ENCODE measurements at regions not wholly inside any gene's neighbourhood (a gene's known extent, or its start where the extent isn't known, plus 50 kb on each side); places are given as distances from the start of the nearest gene placed in this dataset.
A peak's percentile ranks its signal among the peaks of the same experiment; 100 is the strongest.

DNA sequence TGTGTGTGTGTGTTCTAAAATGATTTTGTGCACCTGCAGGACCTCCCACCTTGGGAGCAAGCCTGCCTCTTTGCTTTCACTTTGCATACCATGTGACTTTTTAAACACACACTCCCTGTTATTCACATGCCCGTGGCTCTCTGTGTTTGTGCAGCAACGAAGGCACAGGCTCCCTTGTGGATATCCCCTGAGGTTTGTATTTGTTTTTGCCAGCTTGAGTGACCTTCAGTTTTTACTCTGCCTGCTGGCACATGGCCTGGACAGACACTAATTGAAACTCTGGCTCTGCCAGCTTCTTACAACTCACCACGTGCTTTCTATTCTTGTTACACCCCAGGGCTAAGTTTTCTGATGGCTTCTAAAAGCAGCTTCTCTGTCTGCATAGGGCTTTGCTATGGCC, 885.8 kb downstream of the SH3BGRL start:
- no peak for DNase-seq

GRCh38 chrX:82092307-82092706, 890.4 kb downstream of the SH3BGRL start:
- peak; percentile 6 for DNase-seq

DNA sequence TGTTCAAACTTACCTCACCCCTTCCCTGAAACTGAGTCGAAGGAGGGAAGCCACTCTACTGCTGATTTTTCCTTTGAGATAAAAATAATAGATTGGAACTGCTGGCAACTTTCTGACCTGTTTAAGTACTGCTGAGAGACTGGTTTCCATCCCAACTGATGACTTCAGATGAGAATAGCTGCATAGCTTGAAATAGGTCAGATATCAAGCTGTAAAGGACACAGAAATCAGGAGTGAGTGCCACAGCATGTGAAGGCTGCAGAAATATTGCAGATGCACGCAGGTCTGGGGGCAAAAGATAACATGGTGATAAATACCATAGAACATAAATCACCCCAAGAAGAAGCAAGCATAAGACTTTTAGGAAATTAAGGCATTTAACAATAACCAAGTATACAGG, 923.2 kb downstream of the SH3BGRL start:
- DNase-seq, result no peak

GRCh38 chrX:82127228-82128123, 925.6 kb downstream of the SH3BGRL start:
- DNase-seq, result peak; percentile 21

DNA sequence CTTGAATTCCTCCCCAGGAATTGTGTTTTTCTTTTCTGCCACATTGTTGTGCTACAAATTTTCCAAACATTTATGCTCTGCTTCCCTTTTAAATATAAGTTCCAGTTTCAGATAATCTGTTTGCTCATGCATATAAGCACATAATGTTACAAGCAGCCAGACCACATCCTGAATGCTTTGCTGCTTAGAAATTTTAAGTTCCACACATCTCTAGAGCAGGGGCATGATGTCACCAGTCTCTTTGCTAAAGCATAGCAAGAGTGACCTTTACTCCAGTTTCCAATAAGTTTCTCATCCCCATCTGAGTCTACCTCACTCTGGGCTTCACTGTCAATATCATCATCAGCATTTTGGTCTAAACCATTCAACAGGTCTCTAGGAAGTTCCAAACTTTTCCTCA, 932.5 kb downstream of the SH3BGRL start:
- DNase-seq, result no peak

DNA sequence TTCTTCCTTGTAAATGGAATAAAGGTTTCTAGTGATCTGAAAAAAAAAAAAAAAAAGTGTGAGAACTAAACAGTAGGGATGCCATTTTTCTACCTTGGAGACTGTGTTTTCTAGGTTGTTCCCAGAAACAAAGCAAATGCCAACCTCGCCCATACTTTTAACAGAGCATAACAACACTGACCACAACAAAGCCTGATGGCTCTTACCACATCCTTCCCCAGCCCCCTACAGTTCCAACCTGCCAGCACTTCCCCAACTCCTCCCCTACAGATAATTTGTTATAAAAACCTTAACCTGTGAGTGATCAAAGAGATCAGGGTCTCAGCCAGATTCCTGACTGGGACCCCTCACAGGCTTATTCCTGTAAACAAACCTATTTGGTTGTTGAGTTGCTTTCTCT, 940.0 kb downstream of the SH3BGRL start:
- peak; percentile 68 for DNase-seq

- no peak for DNase-seq
These were observed 959.3 kb downstream of the SH3BGRL start for GRCh38 chrX:82161195-82161594.

DNA sequence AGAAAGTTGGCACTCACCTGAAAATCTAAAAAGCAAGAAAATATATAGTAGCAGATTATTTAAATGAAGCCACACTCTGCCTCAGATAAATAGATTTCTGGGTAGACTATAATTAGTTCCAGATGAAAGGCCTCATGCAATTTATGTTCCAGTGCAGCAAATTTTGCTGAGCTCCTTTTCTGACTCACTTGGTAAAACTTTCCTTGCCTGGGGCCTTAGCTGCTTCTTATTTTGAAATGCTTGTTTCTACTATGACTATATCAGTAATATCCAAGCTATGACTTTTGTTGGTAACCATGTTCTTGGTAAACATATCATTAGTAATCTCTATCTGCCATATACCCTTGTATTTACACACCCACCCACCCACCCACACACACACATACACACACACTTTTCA, 961.8 kb downstream of the SH3BGRL start:
- no peak for DNase-seq

- DNase-seq, result no peak
These were observed 995.0 kb downstream of the SH3BGRL start for GRCh38 chrX:82196866-82197265.

DNA sequence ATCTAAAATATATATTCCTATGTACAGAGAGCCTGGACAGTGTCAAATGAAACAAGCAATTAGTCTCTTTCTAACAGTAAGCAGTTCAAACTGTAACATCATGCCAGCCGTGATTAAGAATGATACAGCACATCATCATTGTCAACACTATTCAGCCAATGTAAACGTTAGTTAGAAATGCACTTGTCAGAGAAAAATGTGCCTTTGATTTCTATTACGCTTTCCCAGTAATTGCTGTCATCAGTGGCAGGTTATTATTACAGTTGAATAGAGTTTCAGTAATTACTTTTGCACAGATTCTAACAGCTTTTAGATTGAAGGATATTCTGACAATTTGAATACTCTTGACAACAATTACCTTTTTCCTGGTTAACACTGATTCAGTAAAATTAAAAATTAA, 1007.1 kb downstream of the SH3BGRL start:
- DNase-seq, result no peak

DNA sequence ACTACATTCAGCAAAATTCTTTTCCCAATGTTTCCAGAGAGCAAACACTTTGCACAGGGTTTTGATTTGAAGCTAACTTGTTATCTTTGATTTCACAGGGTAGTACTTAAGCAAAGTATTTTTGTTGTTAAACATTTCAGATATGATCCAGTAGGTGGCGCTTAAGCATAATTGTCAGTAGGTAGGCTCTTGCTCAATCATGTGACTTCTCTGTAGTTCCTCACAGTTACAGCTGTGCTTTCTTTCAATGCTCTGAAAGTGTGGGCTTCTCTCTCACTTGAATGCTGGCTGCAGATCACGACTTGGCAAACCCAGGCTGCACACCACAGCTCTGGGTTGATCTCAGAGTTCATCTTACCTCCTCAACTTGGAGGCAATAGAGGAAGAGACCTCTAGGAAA, 1016.5 kb downstream of the SH3BGRL start:
- peak; percentile 21 for DNase-seq

- no peak for DNase-seq
These were observed 1017.2 kb downstream of the SH3BGRL start for GRCh38 chrX:82219129-82219528.

- no peak for DNase-seq
These were observed 1023.1 kb downstream of the SH3BGRL start for GRCh38 chrX:82224961-82225360.

GRCh38 chrX:82230013-82230412, 1028.1 kb downstream of the SH3BGRL start:
- no peak for DNase-seq

- DNase-seq, result no peak
These were observed 1030.8 kb downstream of the SH3BGRL start for GRCh38 chrX:82232679-82233078.

DNA sequence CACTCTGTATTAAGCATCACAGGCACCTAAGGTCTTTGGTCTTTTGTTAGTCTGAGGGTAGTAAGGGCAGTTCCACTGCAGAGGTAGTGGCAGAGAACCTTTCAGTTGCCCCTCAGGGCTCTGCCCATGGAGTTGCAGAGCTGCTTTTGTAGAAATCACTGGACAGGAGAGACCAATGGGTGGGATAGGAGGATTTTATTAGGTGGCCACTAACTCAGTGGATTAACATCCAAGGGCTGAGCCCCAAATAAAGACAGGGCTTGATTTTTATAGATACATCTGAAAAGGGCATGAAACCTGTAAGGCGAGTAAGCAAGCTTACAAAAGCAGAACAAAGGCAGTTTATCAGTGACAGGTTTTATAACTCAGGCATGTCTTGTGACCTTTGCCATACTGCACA, 1035.4 kb downstream of the SH3BGRL start:
- DNase-seq, result no peak

Data from central memory CD4-positive, alpha-beta T cell (primary cell).